Muscle layer of colon (tissue), 2 donors: ENCODE measurements at regions not wholly inside any gene's neighbourhood (a gene's known extent, or its start where the extent isn't known, plus 50 kb on each side); places are given as distances from the start of the nearest gene placed in this dataset.

ENCODE experiments used
- H3K27ac ChIP-seq: one replicate; pipeline ENCODE4 v1.7.0; 2013; ENCODE audit warnings: low read depth, mild to moderate bottlenecking, low read length, moderate library complexity
- H3K27me3 ChIP-seq, 2 donors: one replicate each; pipeline ENCODE4 v1.7.0; 2013; ENCODE audit warnings: low read length in 2 of 2, mild to moderate bottlenecking in 2 of 2; ENCODE audit not compliant: insufficient read depth in 2 of 2, control insufficient read depth in 1 of 2
- H3K36me3 ChIP-seq: one replicate; pipeline ENCODE4 v1.7.0; 2013; ENCODE audit warnings: mild to moderate bottlenecking, low read length; ENCODE audit not compliant: insufficient read depth
- H3K4me1 ChIP-seq: one replicate; pipeline ENCODE4 v1.7.0; 2013; ENCODE audit warnings: mild to moderate bottlenecking, low read length; ENCODE audit not compliant: insufficient read depth
- H3K4me3 ChIP-seq, 2 donors: one replicate each; pipeline ENCODE4 v1.7.0; 2013; ENCODE audit warnings: low read length in 2 of 2, low read depth in 1 of 2, mild to moderate bottlenecking in 1 of 2, moderate library complexity in 1 of 2
- H3K9ac ChIP-seq: one replicate; pipeline ENCODE4 v1.7.0; 2013; ENCODE audit warnings: low read length
- H3K9me3 ChIP-seq: one replicate; pipeline ENCODE4 v1.7.0; 2013; ENCODE audit warnings: mild to moderate bottlenecking, low read length
- donor health status: abdominal sarcoma.
- donor health status: Adenocarcinoma of cecum.

DNA sequence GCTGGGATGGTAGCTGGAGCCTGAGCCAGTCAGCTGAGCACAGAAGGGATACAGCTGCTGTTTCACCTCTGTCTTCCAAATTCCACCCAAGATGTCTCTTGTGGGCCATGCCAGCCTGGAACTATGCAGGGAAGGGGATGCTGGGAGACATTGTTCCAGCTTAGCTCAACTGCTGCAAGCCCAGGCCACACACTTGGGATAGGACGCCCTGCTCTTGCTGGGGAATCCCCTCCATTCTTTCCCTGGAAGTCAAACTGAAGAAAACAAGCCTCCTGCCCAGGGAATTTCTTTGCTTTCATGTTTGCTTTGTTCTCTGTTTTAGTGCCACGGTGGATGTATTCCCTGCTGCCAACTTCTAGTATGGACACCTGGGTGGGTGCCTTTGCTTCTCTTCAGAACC, 55.2 kb upstream of the CDK13 start:
- H3K27me3 ChIP-seq = no peaks in the 10 kb centered on the region
- no peak overlapping the region for H3K27ac ChIP-seq
- no peak overlapping the region for H3K9ac ChIP-seq
- no peaks in the 10 kb centered on the region for H3K4me1 ChIP-seq
- H3K4me3 ChIP-seq = no peak overlapping the region
- no peaks in the 10 kb centered on the region for H3K9me3 ChIP-seq
- H3K36me3 ChIP-seq = no peaks in the 10 kb centered on the region

DNA sequence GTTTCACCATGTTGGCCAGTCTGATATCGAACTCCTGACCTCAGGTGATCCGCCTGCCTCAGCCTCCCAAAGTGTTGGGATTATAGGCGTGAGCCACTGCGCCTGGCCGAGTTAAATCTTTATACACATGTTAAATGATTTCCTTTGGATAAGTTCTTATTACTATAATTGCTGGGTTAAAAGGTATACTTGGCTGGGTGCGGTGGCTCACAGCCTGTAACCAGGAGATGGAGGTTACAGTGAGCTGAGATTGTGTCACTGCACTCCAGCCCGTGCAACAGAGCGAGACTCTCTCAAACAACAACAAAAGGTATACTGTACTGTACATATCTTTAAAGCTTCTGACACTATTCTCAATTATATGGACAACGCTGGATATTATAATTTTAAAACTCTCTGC, 53.2 kb upstream of the CDK13 start:
- Histone ChIP-seq H3K9ac (no peak overlapping the region), H3K36me3 (no peaks in the 10 kb centered on the region), H3K27me3 (no peaks in the 10 kb centered on the region), H3K4me1 (no peaks in the 10 kb centered on the region), H3K4me3 (no peak overlapping the region), H3K9me3 (no peaks in the 10 kb centered on the region), H3K27ac (no peak overlapping the region)

DNA sequence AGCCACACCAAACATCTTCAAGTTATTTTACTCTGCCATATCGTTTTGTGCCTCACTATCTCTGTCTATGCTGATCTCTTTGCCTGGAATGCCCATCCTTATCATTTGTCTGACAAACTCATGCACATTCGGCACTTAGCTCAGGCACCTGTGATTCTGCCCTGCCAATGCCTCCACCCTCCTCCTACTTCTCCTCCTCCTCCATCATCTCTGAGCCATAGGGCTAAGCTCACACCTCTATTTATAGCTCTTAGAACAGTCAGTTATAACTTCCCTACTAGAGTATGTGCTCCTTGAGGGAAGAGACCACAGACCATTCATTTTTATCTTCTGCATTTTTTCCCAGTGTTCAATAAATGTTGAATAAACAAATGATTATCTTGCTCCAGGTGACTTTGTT, 51.2 kb upstream of the CDK13 start:
- no peaks in the 10 kb centered on the region for H3K9me3 ChIP-seq
- no peak overlapping the region for H3K27ac ChIP-seq
- H3K9ac ChIP-seq = no peak overlapping the region
- no peaks in the 10 kb centered on the region for H3K27me3 ChIP-seq
- no peak overlapping the region for H3K4me3 ChIP-seq
- H3K4me1 ChIP-seq = no peaks in the 10 kb centered on the region
- no peaks in the 10 kb centered on the region for H3K36me3 ChIP-seq
